NT2/D1 (cell line): ENCODE measurements at regions not wholly inside any gene's neighbourhood (a gene's known extent, or its start where the extent isn't known, plus 50 kb on each side); places are given as distances from the start of the nearest gene placed in this dataset.

Experiments
- SUZ12 ChIP-seq: IDR thresholded peaks from 2 replicates; pipeline ENCODE4 v1.6.1; 2011; ENCODE audit not compliant: insufficient read length, insufficient read depth; ENCODE audit errors: extremely low read depth
- YY1 ChIP-seq: IDR thresholded peaks from 2 replicates; pipeline ENCODE4 v1.6.1; 2011; ENCODE audit not compliant: insufficient read length, insufficient read depth
- ZNF274 ChIP-seq: IDR thresholded peaks from 2 replicates; pipeline ENCODE4 v1.6.1; 2011; ENCODE audit warnings: mild to moderate bottlenecking, low read depth, low read length

DNA sequence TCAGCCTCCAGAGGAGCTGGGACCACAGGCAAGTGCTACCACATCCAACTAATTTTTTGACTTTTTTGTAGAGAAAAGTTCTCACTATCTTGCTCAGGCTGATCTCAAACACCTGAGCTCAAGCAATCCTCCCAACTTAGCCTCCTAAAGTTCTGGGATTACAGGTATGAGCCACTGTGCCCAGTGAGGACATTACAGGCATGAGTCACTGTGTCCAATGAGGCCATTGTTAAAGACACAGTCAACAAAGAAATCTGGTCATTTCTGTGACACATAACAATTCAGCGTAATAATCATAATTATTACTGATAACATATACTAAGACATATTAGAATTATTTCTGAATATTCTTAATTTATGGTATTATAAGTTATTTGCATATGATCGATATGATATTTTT lies 463.4 kb upstream of the NDN start:
- no peak for TF ChIP-seq YY1
- no peak for TF ChIP-seq ZNF274
- no peak for TF ChIP-seq SUZ12
